ENCODE measurements at regions not wholly inside any gene's neighbourhood (a gene's known extent, or its start where the extent isn't known, plus 50 kb on each side); places are given as distances from the start of the nearest gene placed in this dataset.
A peak's percentile ranks its signal among the peaks of the same experiment; 100 is the strongest.

DNA sequence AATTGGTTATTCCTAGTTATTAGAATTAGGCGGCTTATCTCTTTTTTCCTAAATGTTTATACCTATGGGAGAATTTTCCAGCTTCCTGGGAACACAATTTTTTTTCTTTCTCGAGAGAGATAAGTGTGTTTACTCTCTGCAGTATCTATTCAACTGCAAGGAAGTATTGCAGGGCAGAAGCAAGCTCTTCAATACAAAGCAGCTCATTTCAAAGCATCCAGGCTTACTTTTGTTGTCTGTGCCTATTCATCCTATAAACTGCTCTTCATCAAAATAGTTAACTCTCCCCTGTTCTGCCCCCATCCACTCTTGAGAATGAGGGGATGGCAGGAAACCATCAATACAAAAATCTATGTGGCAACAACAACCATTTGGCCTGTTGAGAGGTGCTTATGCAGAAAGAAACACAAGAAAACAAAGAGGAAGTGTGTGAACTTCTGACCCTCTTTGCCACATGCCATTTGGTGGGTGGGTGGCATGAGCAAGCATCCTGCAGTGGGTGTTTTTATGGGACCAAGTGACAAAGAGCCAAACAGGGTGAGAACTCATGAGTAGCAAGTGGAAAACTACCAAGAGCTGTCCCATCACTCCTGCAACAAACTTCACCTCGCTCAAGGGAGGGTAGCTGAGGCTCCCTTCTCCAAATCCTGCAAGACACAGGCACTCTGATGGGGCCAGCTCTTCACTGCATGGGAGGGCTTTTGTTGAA lies 50.6 kb upstream of the MRPS6 start:
- DNase-seq, result peak in 3 of 5 experiments; percentile 16 to 65 (median 22)

- DNase-seq, result no peak
Measured at GRCh38 chr21:34021726-34022125, 51.7 kb upstream of the MRPS6 start.

GRCh38 chr21:34020983-34021553 lies 52.3 kb upstream of the MRPS6 start:
- DNase-seq, result no peak

- peak in 1 of 5 experiments; percentile 44 for DNase-seq
Measured at GRCh38 chr21:34020005-34020847, 53.2 kb upstream of the MRPS6 start.

DNA sequence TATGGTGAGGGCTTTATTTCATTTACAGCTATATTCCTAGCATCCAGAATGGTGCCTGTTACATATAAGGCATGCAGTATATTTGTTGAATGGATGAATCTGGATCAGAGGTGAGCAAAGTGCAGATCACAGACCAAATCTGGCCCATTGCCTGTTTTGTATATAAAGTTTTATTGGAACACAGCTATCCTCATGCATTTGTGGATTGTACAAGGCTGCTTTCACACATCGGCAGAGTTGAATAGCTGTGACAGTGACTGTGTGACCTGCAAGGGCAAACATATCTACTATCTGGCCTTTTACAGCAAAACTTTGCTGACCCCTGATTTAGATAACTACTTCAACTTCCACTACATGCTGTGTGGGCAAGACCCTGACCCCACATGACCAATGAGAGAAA lies 54.0 kb upstream of the MRPS6 start:
- no peak for DNase-seq

DNA sequence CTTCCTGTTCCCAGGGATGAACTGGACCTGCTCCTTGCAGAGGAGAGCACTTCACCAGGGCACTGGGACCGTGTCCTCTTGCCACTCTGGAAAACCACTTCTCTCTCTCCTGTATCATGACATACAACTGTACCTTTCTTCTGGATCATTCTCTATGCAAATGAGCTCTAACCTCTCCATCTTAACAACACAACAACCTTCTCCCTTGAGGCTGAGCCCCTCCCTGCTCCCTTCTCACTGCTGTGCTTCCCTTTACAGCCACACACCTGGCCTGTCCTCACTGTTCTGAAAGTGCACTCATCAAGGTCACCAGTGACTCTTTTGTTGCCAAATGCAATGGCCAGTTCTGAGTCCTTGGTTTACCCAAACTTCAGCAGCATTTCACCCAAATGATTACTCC lies 54.5 kb upstream of the MRPS6 start:
- DNase-seq, result no peak

GRCh38 chr21:34018185-34018584 lies 55.2 kb upstream of the MRPS6 start:
- no peak for DNase-seq

- no peak for DNase-seq
Measured at GRCh38 chr21:34017039-34017961, 56.1 kb upstream of the MRPS6 start.

DNA sequence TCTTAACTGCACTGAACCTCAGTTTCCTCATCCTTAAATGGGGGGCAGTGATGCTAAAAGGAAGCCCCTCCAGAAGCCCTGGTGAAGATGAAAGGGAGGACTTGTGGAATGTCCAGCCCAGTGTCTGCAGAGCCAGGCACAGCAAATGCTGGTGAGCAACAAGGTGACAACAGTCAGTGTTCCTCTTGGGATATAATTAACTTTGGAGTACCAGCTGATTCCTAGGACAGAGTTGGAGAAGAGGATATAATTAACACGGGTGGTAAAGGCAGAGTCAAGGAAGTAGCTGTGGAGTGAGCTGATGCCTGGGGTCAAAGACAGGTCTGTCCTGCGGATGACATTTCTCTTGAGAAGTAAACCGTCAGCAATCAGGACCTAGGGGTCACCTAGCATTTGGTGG lies 60.7 kb upstream of the MRPS6 start:
- DNase-seq, result no peak

- DNase-seq, result no peak
Measured at GRCh38 chr21:34011660-34012059, 61.7 kb upstream of the MRPS6 start.

DNA sequence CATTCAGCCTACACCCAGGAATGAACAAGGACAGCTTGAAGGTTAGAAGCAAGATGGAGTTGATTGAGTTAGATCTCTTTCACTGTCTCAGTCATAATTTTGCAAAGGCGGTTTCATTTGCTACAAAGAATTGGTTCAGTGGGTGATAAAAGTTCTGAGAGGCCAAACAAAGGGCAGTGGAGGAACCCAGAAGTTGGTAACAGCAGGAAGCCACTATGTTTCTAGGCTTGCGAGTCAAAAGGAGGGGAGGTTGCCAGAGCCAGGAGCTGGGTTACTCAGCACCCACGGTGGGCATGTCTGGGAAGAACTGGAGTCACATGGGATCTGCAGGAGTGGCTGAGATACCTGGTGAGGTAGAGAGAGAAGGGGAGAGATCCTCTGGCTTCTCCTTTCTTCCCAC lies 64.2 kb upstream of the MRPS6 start:
- DNase-seq, result peak in 1 of 5 experiments; percentile 46

GRCh38 chr21:34008618-34009017 lies 64.8 kb upstream of the MRPS6 start:
- DNase-seq, result peak in 2 of 5 experiments; percentile 40 to 57

DNA sequence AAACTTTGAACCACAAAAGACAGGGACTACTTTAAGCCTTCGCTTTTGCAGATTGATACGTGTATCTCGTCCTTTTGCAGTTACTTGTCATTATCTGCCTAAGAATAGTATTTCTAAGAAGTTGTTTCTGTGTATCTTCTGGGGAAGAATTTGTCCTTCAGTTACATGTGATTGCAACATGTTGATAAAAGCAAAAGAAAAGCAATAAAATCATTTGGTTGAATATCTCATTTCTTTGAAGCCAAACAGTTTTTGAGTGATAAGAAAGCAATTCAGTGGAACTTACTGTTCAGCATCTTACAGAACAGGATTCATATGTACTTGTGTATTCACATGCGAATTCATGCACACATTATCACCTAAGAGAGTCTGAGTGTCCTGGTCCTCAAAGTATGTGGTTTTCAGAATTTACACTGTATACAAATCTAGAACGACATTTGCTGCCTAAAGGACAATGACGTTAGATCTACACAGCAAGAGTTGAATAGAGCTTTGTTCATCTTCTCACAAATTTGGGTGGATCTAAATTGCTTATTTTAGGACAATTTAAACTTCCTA lies 66.7 kb upstream of the MRPS6 start:
- no peak for DNase-seq

- no peak for DNase-seq
Measured at GRCh38 chr21:34004974-34005373, 68.4 kb upstream of the MRPS6 start.

DNA sequence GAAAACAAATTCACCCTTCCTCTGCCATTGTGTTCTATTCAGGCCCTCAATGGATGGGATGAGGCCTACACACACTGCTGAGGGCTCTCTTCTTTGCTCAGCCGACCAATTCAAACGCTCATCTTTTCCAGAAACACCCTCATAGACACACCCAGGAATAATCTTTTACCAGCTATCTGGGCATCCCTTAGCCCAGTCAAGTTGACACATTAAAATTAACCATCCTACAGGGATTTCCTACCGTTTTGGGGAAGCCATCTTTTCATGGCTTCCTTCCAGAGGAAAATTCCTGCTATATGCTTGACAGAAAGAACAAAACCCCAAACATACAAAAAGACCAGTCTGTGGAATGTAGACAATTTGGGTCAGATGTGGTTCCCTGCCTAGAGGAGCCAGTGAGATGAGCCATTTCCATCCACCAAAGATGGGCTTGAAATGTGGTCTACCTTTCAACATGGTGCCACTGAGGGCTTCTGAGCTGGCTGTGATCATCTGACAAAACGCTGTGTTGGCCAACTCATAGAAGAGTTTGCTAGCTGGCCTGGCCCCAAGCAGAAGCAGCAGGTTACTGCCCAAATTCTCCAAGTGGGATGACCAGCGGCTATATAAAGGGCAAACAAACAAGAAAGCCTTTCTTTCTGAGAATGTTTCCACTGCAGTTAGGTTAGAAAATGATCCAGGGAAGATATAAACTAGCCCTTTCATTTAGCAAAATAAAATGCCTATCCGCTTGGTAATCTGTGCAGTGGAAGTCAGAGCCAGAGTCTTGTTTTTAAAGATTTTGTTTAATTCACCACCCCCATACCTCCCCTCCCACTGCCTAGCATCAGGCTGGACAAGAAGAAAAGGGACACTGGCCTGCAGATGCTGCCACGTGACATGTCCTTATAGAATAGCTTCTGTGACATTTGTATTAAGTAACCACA lies 69.1 kb upstream of the MRPS6 start:
- DNase-seq, result no peak

- no peak for DNase-seq
Measured at GRCh38 chr21:34003428-34003827, 70.0 kb upstream of the MRPS6 start.

- DNase-seq, result no peak
Measured at GRCh38 chr21:34000375-34000774, 73.0 kb upstream of the MRPS6 start.

DNA sequence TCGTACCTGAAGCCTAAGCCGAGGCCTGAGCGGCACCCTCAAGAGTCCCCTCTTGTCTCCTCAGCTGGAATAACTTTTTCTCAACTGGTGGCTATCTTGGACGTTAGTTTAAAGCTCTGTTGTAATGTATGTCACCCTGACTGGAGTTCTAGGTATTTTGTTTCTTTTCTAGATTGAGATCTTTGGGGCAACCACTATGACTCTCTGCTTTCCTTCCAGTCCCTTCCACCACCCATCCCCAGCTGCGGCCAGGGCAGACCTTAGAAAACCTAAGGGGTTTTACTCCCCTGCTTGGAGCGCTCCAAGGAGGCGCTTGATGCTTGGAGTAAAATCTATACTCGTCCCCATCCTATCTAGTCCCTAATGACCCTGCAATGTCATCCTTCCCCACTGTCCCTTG lies 74.6 kb upstream of the MRPS6 start:
- peak in 1 of 5 experiments; percentile 30 for DNase-seq

DNA sequence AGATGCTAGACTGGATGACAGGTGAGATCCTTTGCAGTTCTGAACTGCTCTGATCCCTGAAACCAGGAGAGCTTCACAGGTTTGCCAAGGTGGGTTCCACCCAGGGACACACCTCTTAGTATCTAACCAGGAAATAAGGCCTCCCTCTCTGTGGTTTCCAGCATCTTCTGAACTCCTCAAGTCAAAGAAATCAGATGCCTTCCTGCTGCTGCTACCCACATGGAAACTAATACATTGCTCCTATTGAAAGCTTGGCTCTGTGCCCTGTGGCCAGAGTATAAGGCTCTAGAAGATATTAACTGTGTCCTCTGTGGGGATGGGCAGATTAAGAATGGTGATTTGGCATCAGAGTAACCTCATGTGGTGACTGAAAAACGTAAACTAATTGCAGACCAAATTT lies 75.0 kb upstream of the MRPS6 start:
- DNase-seq, result peak in 1 of 5 experiments; percentile 61

- no peak for DNase-seq
Measured at GRCh38 chr21:33997436-33997835, 75.9 kb upstream of the MRPS6 start.

DNA sequence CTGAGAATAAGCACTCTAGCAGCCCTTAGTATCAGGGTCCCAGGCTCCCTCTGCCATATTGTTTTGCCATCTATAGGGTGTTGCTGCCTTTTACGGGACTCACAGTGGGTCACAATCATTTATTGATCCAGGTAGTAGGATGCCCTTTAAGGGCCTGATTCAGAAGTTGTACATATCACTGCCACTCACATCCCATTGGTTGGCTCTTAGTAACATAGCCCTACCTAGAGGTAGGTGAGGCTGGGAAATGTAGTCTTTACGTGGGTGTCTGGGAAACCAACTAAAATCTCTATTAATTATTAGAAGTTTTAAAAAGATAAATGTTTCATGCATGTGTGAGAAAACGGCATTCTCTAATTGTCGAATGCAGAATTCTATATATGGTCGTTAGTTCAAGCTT lies 78.8 kb upstream of the ATP5PO start:
- DNase-seq, result no peak

All from T-helper 2 cell (primary cell).